ENCODE measurements at regions not wholly inside any gene's neighbourhood (a gene's known extent, or its start where the extent isn't known, plus 50 kb on each side); places are given as distances from the start of the nearest gene placed in this dataset.
"Not testable (repeated sequence)": the region's sequence is repeated elsewhere in the genome, so short reads cannot be mapped to it uniquely, and the experiment has no call there.

DNA sequence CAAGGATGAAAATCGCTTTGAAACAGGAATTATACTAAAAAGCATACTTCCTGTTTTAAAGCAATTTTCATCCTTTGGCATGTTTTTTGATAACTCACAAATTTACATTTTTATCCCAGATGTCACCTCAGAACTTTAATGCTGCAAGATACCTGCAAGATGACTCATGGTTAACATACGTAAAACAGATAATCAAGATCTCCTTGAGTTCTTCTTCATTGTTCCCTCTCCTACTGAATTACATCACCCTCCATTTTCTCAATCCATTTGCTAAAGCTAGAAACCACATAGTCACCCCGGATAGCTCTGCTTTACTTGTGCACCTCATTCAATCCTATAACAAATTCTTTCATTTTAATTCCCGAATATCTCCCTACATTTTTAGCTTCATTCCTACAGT is 1114.2 kb downstream of the PLA2G4A start:
- intact Hi-C loops (cut with micrococcal nuclease; ENCODE audit: unreplicated experiment) = no loop called here
- H3K4me1 ChIP-seq (replicated peaks; ENCODE audit: insufficient read depth) = no peaks in the 10 kb centered on the region
- ChIA-PET CTCF (no interaction called here), POLR2A (ENCODE audit: unreplicated experiment) (no interaction called here)
- TF ChIP-seq, protein P1, sequence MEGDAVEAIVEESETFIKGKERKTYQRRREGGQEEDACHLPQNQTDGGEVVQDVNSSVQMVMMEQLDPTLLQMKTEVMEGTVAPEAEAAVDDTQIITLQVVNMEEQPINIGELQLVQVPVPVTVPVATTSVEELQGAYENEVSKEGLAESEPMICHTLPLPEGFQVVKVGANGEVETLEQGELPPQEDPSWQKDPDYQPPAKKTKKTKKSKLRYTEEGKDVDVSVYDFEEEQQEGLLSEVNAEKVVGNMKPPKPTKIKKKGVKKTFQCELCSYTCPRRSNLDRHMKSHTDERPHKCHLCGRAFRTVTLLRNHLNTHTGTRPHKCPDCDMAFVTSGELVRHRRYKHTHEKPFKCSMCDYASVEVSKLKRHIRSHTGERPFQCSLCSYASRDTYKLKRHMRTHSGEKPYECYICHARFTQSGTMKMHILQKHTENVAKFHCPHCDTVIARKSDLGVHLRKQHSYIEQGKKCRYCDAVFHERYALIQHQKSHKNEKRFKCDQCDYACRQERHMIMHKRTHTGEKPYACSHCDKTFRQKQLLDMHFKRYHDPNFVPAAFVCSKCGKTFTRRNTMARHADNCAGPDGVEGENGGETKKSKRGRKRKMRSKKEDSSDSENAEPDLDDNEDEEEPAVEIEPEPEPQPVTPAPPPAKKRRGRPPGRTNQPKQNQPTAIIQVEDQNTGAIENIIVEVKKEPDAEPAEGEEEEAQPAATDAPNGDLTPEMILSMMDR (conservative IDR thresholded peaks at IDR 0.05) = no peak
- no peak for TF ChIP-seq EZH2 (IDR thresholded peaks at IDR 0.05; ENCODE audit: low read depth)
- H4K20me1 ChIP-seq (ENCODE audit: insufficient read depth) = no peaks in the 10 kb centered on the region
- no peak overlapping the region for H3K4me3 ChIP-seq
- H2AFZ ChIP-seq = no peak overlapping the region
- no peaks in the 10 kb centered on the region for H3K27me3 ChIP-seq (ENCODE audit: insufficient read depth, low read depth)
- H3K36me3 ChIP-seq (ENCODE audit: low read depth) = no peaks in the 10 kb centered on the region
- no peaks in the 10 kb centered on the region for H3K79me2 ChIP-seq (ENCODE audit: low read depth)
- H3K9me2 ChIP-seq (ENCODE audit: insufficient read depth) = no peaks in the 10 kb centered on the region
- no peaks in the 10 kb centered on the region for H3F3A ChIP-seq (ENCODE audit: insufficient read depth, low read depth)
- H3K27ac ChIP-seq = no peak overlapping the region
- DNase-seq = no peak
- H3K4me2 ChIP-seq = no peak overlapping the region
- peaks cover 5% of the 10 kb centered on the region; the same call in 1 of the 2 replicates for H3K9me3 ChIP-seq (ENCODE audit: insufficient read depth, low read depth)
- BruUV-seq (replicated peaks) = no TSS peak

DNA sequence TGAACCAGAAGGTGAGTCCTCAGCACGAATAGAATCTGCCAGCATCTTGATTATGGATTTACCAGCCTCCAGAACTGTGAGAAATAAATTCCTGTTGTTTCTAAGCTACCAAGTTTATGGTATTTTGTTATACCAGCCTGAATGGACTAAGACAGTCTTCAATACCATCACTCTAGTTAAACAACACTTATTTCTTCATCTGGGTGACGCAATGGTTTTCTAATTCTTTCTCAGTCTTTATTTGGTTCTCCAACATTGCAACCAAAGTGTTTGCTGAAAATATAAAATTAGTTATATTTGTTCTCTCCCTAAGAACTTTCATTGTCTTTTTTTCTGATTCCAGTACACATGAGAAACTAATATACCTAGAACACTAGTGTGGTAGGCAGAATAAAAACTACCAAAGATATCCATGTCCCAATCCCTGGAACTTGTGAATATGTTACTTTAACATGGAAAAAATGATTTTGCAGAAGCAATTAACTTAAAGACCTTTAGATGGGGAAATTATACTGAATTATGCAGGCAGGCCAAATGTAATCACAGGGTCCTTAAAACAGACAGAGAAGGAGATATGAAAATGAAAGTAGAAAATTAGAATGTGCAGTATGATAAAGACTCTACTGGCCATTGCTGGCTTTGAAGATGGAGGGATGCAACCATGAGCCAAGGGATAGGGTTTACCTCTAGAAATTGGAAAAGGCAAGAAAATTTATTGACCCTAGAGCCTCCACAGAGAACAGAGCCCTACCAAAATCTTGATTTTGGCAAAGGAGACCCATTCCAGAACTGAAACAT is 1115.1 kb downstream of the PLA2G4A start:
- Histone ChIP-seq H3K4me1 (replicated peaks; ENCODE audit: insufficient read depth) (no peaks in the 10 kb centered on the region), H3K36me3 (ENCODE audit: low read depth) (no peaks in the 10 kb centered on the region), H3K9me2 (ENCODE audit: insufficient read depth) (no peaks in the 10 kb centered on the region), H3K4me2 (no peak overlapping the region), H2AFZ (no peak overlapping the region), H3K27me3 (ENCODE audit: insufficient read depth, low read depth) (no peaks in the 10 kb centered on the region), H3K79me2 (ENCODE audit: low read depth) (no peaks in the 10 kb centered on the region), H3K27ac (no peak overlapping the region), H3F3A (ENCODE audit: insufficient read depth, low read depth) (no peaks in the 10 kb centered on the region), H3K9me3 (ENCODE audit: insufficient read depth, low read depth) (peaks cover 5% of the 10 kb centered on the region; the same call in 1 of the 2 replicates), H4K20me1 (ENCODE audit: insufficient read depth) (no peaks in the 10 kb centered on the region), H3K4me3 (no peak overlapping the region)
- no peak for DNase-seq
- intact Hi-C loops (cut with micrococcal nuclease; ENCODE audit: unreplicated experiment) = no loop called here
- ChIA-PET CTCF (no interaction called here), POLR2A (ENCODE audit: unreplicated experiment) (no interaction called here)
- TF ChIP-seq, protein P1 (conservative IDR thresholded peaks at IDR 0.05) = no peak
- TF ChIP-seq EZH2 (IDR thresholded peaks at IDR 0.05; ENCODE audit: low read depth) = no peak
- BruUV-seq (replicated peaks) = no TSS peak

DNA sequence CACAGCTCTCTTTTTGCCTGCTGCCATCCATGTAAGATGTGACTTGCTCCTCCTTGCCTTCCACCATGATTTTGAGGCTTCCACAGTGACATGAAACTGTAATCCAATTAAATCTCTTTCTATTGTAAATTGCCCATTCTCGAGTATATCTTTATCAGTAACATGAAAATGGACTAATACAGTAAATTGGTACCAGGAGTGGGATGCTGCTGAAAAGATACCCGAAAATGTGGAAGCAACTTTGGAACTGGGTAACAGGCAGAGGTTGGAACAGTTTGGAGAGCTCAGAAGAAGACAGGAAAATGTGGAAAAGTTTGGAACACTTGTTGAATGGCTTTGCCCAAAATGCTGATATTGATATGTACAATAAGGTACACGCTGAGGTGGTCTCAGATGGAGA is 1117.9 kb downstream of the PLA2G4A start:
- H3K9me2 ChIP-seq (ENCODE audit: insufficient read depth); H3K79me2 ChIP-seq (ENCODE audit: low read depth); H3K4me2 ChIP-seq; H3K27me3 ChIP-seq (ENCODE audit: insufficient read depth, low read depth); H3K4me1 ChIP-seq (replicated peaks; ENCODE audit: insufficient read depth); H3F3A ChIP-seq (ENCODE audit: insufficient read depth, low read depth); BruUV-seq (replicated peaks); H3K36me3 ChIP-seq (ENCODE audit: low read depth); CTCF ChIA-PET; H3K4me3 ChIP-seq; intact Hi-C loops (cut with micrococcal nuclease; ENCODE audit: unreplicated experiment); POLR2A ChIA-PET (ENCODE audit: unreplicated experiment); H3K9me3 ChIP-seq (ENCODE audit: insufficient read depth, low read depth); DNase-seq; H4K20me1 ChIP-seq (ENCODE audit: insufficient read depth); H3K27ac ChIP-seq; H2AFZ ChIP-seq: not testable (repeated sequence)

DNA sequence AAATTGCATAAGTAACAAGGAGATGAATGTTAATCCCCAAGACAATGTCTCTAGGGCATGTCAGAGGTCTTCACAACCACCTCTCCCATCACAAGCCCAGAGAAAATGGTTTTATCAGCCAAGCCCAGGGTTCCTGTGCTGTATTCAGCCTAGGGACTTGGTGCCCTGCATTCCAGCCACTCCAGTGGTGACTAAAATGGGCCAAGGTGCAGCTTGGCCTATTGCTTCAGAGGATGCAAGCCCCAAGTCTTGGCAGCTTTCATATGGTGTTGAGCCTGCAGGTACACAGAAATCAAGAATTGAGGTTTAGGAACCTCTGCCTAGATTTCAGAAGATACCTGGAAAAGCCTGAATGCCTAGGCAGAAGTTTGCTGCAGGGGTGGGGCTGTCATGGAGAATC is 1118.6 kb downstream of the PLA2G4A start:
- H3F3A ChIP-seq (ENCODE audit: insufficient read depth, low read depth) = no peaks in the 10 kb centered on the region
- no peak overlapping the region for H3K4me3 ChIP-seq
- POLR2A ChIA-PET (ENCODE audit: unreplicated experiment) = no interaction called here
- H3K4me1 ChIP-seq (replicated peaks; ENCODE audit: insufficient read depth) = no peaks in the 10 kb centered on the region
- H3K9me2 ChIP-seq (ENCODE audit: insufficient read depth) = no peaks in the 10 kb centered on the region
- CTCF ChIA-PET = no interaction called here
- peaks cover 5% of the 10 kb centered on the region; the same call in 1 of the 2 replicates for H3K9me3 ChIP-seq (ENCODE audit: insufficient read depth, low read depth)
- no peak for DNase-seq
- intact Hi-C loops (cut with micrococcal nuclease; ENCODE audit: unreplicated experiment) = no loop called here
- H4K20me1 ChIP-seq (ENCODE audit: insufficient read depth) = no peaks in the 10 kb centered on the region
- TF ChIP-seq EZH2 (IDR thresholded peaks at IDR 0.05; ENCODE audit: low read depth) = no peak
- TF ChIP-seq, protein P1 (conservative IDR thresholded peaks at IDR 0.05) = no peak
- H3K27me3 ChIP-seq (ENCODE audit: insufficient read depth, low read depth) = no peaks in the 10 kb centered on the region
- no peak overlapping the region for H3K27ac ChIP-seq
- no peak overlapping the region for H3K4me2 ChIP-seq
- H2AFZ ChIP-seq = no peak overlapping the region
- no peaks in the 10 kb centered on the region for H3K36me3 ChIP-seq (ENCODE audit: low read depth)
- no peaks in the 10 kb centered on the region for H3K79me2 ChIP-seq (ENCODE audit: low read depth)
- no TSS peak for BruUV-seq (replicated peaks)

Data from PC-9 (cell line).